ENCODE measurements at regions not wholly inside any gene's neighbourhood (a gene's known extent, or its start where the extent isn't known, plus 50 kb on each side); places are given as distances from the start of the nearest gene placed in this dataset.

DNA sequence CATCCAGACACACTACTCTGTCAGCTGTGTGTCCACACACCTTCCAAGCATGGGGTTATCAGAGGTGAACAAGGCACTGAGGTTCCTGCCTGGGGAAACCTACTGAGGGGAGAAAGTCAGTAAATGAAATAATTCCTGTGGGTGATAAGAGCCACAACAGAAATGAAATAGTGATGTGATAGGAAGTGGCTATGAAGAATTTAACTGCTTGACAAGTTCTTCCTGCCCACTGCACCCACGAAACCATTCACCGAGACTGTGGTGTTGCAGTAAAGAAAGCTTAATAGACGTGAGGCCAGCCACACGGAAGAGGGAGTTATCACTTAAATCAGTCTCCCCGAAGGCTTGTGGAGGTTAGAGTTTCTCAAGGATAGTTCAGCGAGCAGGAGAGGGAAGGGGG, 353.1 kb downstream of the UQCRFS1 start:
- no peak for DNase-seq (ENCODE audit: low read depth in 2 of 3, low spot score in 1 of 3)

- DNase-seq (ENCODE audit: low read depth in 2 of 3, low spot score in 1 of 3), result no peak
Measured at GRCh38 chr19:28858933-28859332, 354.0 kb downstream of the UQCRFS1 start.

DNA sequence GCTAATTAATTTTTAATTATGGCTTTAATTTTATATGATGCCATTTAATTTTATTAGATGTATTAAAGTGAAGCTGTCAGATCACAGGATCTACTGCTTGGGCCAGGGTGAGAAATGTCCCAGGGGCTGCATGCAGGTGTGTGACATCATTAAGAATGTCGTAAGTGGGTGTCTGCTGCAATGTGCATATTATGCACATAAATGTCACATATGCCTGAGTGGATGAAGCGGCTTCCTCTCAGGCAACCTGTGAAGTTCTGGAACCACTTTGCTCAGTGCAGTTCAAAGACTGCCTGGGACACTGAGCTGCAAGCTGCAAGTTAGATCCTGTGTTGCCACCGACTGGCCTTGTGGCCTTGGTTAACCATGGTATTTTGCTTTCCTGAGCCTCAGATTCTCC, 355.0 kb downstream of the UQCRFS1 start:
- DNase-seq (ENCODE audit: low read depth in 2 of 3, low spot score in 1 of 3), result no peak

GRCh38 chr19:28855216-28855615, 357.7 kb downstream of the UQCRFS1 start:
- no peak for DNase-seq (ENCODE audit: low read depth in 2 of 3, low spot score in 1 of 3)

- no peak for DNase-seq (ENCODE audit: low read depth in 2 of 3, low spot score in 1 of 3)
Measured at GRCh38 chr19:28847468-28847867, 365.5 kb downstream of the UQCRFS1 start.

DNA sequence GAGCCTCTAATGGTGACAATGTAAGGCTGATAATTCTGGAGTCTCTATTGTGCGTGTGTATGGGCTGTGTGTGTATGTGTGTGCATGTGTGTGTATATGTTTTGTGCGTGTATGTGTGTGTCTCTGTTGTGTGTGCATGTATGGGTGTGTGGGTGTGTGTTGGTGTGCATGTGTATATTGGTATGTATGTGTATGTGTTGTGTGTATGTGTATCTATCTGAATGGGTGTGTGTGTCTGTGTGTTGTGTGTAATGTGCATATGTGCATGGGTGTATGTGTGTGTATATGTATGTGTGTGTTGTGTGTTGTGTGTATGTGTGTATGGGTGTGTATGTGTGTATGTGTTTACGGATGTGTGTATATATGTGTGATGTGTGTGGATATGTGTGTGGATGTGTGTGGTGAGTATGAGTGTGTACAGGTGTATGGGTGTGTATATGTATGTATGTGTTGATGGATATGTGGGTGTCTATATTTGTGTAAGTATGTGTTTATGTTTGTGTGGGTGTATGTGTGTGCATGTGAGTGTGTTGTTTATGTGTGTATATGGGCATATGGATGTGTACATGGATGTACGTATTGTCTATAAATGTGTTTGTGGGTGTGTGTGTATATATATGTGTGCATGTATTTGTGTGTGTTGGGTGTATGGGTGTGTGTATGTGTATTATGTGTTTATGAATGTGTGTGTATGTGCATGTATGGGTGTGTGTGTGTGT, 366.7 kb downstream of the UQCRFS1 start:
- DNase-seq (ENCODE audit: low read depth in 2 of 3, low spot score in 1 of 3), result no peak

GRCh38 chr19:28843761-28844492, 369.0 kb downstream of the UQCRFS1 start:
- DNase-seq (ENCODE audit: low read depth in 2 of 3, low spot score in 1 of 3), result no peak

DNA sequence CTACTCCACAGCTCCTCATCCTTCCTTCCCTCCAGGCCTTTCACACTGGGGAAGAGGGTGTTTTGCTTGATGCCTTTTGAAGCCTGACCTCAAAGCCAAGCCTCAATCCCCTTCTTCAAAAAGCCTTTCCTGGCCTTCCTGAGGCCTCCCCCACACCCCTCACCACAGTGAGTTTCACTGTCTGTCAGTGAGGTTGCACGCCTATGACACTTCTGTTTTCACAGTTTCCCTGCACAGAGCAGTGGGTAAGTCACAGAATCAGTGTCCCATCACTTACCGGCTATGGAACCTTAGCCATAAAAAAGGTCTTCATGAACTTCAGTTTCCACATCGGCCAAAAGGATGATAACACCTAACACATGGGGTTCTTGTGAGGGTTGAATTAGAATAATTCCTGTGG, 371.4 kb downstream of the UQCRFS1 start:
- no peak for DNase-seq (ENCODE audit: low read depth in 2 of 3, low spot score in 1 of 3)

DNA sequence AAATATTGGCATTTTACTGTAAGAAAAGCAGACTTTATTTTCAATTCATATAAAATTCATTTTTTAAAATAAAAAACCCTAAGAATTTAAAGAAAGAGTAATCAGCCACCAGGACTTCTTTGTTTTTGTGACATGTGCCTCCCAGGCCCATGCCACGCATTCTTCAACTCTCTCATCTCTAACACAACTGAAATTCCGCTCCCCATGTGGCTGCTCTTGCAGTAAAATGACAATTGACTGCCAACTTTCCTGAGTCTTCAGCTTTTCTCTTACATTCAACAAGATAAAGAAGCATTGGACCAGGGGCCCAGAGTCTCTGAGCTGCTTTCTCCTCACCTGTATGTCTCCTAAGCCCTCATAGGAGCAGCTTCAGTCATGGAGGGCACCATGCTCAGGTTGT, 372.1 kb downstream of the UQCRFS1 start:
- DNase-seq (ENCODE audit: low read depth in 2 of 3, low spot score in 1 of 3), result no peak

- no peak for DNase-seq (ENCODE audit: low read depth in 2 of 3, low spot score in 1 of 3)
Measured at GRCh38 chr19:28839455-28839854, 373.5 kb downstream of the UQCRFS1 start.

GRCh38 chr19:28838909-28839308, 374.0 kb downstream of the UQCRFS1 start:
- no peak for DNase-seq (ENCODE audit: low read depth in 2 of 3, low spot score in 1 of 3)

- no peak for DNase-seq (ENCODE audit: low read depth in 2 of 3, low spot score in 1 of 3)
Measured at GRCh38 chr19:28836421-28836820, 376.5 kb downstream of the UQCRFS1 start.

DNA sequence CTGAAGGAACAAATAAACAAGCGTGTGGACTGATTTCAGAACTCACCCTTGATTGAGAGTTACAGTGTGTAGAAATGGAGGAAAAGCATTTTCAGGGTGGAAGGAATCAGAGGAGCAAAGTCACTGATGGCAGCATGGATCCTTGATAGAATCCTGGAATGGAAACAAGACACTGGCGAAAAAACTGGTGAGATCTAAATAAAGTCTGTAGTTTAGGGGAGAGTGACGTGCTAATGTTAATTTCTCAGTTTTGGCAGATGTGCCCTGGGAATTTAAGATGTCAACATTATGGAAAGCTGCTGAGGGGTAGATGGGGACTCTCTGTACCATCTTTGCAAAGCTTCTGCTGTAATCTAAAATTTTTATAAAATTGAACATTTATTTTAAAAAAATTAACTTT, 378.0 kb downstream of the UQCRFS1 start:
- no peak for DNase-seq (ENCODE audit: low read depth in 2 of 3, low spot score in 1 of 3)

- no peak for DNase-seq (ENCODE audit: low read depth in 2 of 3, low spot score in 1 of 3)
Measured at GRCh38 chr19:28831462-28831861, 381.5 kb downstream of the UQCRFS1 start.

DNA sequence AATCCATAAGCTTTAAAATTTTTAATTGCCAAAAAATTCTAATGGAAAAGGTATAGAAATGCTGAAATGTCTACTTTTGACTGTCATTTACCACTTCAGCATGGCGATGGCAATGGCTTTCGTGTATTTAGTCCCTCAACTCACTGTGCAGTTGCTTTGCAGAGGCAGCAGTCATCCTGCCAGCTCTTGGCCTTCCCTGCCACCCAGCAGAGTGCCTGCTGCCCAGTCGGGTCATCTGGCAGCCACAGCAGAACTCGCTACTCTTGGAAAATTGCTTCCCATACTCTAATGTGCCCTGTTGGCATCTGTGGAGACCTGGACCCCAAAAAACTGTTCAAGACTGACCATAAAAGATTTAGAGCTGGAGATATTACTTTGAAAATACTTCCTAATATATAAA, 383.2 kb downstream of the UQCRFS1 start:
- no peak for DNase-seq (ENCODE audit: low read depth in 2 of 3, low spot score in 1 of 3)

- DNase-seq (ENCODE audit: low read depth in 2 of 3, low spot score in 1 of 3), result no peak
Measured at GRCh38 chr19:28829359-28829758, 383.6 kb downstream of the UQCRFS1 start.

- no peak for DNase-seq (ENCODE audit: low read depth in 2 of 3, low spot score in 1 of 3)
Measured at GRCh38 chr19:28828276-28828870, 384.6 kb downstream of the UQCRFS1 start.

DNA sequence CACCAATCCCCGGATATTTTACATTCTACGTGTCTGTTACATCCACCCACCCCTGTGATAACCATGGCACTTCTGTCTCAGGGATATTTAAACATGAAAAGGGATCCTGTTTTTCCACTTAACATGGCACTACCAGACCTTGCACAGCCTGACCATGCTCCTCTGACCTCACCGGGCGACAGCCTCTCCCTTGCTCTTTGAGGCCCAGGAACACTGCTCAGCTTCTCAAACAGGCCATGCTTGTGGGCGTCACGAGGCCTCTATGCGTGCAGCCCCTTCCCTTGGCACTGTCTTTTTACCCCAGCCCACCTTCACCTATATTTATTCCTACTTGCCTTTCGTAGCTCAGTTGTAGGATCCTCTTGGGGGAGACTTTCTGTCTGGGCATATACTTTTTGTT, 385.6 kb downstream of the UQCRFS1 start:
- DNase-seq (ENCODE audit: low read depth in 2 of 3, low spot score in 1 of 3), result no peak

DNA sequence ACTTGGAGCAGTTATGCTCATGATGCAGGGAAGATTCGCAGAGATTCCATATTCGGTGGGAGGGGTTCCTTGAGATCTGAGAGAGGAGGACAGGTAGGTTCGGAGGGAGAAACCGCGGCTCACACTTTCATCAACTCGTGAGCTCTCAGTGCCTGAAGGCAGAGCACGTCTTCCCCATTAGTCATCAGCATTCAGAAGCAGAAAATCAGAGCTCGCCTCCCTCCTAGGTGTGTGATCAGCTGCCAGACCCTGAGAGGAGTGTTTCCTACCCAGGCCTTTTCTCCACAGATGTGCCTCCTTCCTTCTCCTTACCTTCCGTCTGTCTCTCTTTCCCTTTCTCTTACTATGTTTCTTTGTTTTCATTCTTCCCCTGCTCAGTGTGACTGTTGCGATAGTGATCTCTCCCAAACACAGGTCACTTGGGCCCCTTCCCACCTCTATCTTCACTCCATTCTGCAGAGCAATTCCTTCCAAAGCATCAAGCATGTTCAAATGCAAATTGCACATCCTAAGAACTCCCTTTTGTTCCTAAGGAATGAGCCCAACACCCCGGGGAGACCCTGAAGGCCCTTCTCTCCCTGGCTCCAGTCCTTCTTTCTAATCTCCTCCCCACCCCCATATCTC, 389.5 kb downstream of the UQCRFS1 start:
- no peak for DNase-seq (ENCODE audit: low read depth in 2 of 3, low spot score in 1 of 3)

DNA sequence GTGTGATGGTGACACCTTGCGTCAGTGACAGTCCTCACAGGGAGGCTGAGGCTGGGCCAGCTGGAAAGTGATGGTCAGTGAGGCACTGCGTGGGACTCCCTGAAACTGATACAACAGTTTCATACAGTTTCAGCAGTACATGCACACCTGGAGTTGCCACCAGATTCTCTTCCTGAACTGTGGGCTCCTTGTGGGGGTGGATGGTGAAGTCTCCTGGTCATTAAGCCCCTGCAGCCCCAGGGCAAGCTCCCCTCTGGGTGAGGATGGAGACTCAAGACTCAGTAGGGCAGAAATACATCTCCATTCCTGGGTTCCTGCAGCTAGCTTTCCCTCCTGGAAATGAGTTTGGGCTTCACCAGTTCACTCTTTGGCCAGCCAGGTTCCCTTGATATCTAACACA, 392.7 kb downstream of the UQCRFS1 start:
- no peak for DNase-seq (ENCODE audit: low read depth in 2 of 3, low spot score in 1 of 3)

DNA sequence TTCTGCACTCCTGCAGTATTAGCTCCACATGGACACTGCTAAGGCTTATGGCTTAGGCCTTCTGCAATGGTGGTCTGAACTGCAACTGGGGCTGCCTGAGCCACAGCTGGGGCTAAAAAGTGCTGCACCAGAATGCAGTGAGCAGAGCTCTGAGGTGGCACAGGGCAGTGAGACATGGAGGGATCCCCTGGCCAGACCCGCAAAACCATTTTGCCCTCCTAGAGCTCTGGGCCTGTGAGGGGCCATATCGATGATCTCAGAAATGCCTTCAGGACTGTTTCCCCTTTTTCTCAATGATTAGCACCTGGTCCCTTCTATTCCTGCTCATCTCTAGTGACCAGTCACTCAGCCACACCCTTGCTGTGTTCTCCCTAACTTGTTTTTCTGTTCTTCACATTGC, 397.7 kb downstream of the UQCRFS1 start:
- DNase-seq (ENCODE audit: low read depth in 2 of 3, low spot score in 1 of 3), result no peak

DNA sequence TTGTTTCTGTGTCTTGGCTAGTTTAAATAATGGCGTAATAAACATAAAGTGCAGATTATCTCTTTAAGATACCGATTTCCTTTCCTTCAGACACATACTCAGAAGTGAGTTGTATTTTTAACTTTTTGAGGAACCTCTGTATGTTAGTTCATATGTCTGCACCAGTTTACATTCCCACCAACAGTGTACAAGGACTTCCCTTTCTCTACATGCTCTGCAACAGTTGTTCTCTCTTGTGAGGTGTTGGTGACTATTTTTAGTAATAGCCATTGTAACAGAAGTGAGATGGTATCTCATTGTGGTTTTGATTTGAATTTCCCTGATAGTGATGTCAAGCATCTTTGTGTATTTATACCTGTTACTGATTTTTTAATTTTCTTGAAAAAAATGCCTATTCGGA, 418.6 kb downstream of the UQCRFS1 start:
- no peak for DNase-seq (ENCODE audit: low read depth in 2 of 3, low spot score in 1 of 3)

Measured in stimulated activated CD4-positive, alpha-beta T cell treated with anti-CD3 and anti-CD28 coated beads, Interleukin-12 subunit alpha, Interleukin-12 subunit beta, amount 100 ng/mL, for 48 hours (primary cell).